DND-41 (cell line): ENCODE measurements at regions not wholly inside any gene's neighbourhood (a gene's known extent, or its start where the extent isn't known, plus 50 kb on each side); places are given as distances from the start of the nearest gene placed in this dataset.

Source experiments
- ATAC-seq: fragments of 200-7000 bp; cut with Tn5 transposase; 3 replicates; pipeline ENCODE4 v1.9.1; 2021; ENCODE audit warnings: low read depth; ENCODE audit not compliant: insufficient read depth
- DNase-seq: peaks from one replicate; pipeline ENCODE4 v3.0.0-alpha.2; 2020
- H2AFZ ChIP-seq: 2 replicates; pipeline ENCODE4 v1.6.0; 2012; ENCODE audit warnings: low read depth, low read length
- H3K27ac ChIP-seq: 2 replicates; pipeline ENCODE4 v1.5.1; 2012; ENCODE audit warnings: low read length, inconsistent platforms
- H3K27me3 ChIP-seq: fragments of 200-600 bp; sonication (generic); 2 replicates; pipeline ENCODE4 v1.6.0; 2012; ENCODE audit warnings: low read length, mild to moderate bottlenecking, inconsistent platforms; ENCODE audit not compliant: insufficient read depth, poor library complexity
- H3K36me3 ChIP-seq: 2 replicates; pipeline ENCODE4 v1.5.1; 2012; ENCODE audit warnings: low read length, inconsistent platforms; ENCODE audit not compliant: insufficient read depth
- H3K4me1 ChIP-seq: 2 replicates; pipeline ENCODE4 v1.5.1; 2012; ENCODE audit warnings: mild to moderate bottlenecking, low read length; ENCODE audit not compliant: insufficient read depth
- H3K4me2 ChIP-seq: 2 replicates; pipeline ENCODE4 v1.6.0; 2012; ENCODE audit warnings: mild to moderate bottlenecking, moderate library complexity, low read length, inconsistent platforms; ENCODE audit not compliant: insufficient read depth
- H3K4me3 ChIP-seq, 2 experiments: fragments of 200-600 bp in 1 of 2; shearing (Covaris generic) in 1 of 2; 2 replicates each; pipeline ENCODE4 v1.5.1; 2012 to 2016; ENCODE audit warnings: inconsistent platforms in 2 of 2, low read length in 2 of 2, mild to moderate bottlenecking in 2 of 2, low read depth in 1 of 2, moderate library complexity in 1 of 2
- H3K79me2 ChIP-seq: 2 replicates; pipeline ENCODE4 v1.6.0; 2012; ENCODE audit warnings: low read length, inconsistent platforms; ENCODE audit not compliant: insufficient read depth
- H3K9ac ChIP-seq: 2 replicates; pipeline ENCODE4 v1.6.0; 2012; ENCODE audit warnings: low read depth, mild to moderate bottlenecking, inconsistent platforms, low read length, moderate library complexity
- H3K9me3 ChIP-seq: 2 replicates; pipeline ENCODE4 v1.5.1; 2012; ENCODE audit warnings: low read length, moderate library complexity, mild to moderate bottlenecking, inconsistent platforms; ENCODE audit not compliant: insufficient read depth, severe bottlenecking
- H4K20me1 ChIP-seq: 2 replicates; pipeline ENCODE4 v1.6.0; 2012; ENCODE audit warnings: low read length; ENCODE audit not compliant: insufficient read depth
- EZH2 ChIP-seq: IDR thresholded peaks from 3 replicates; pipeline ENCODE4 v1.6.1; 2012; ENCODE audit warnings: borderline replicate concordance, low read depth, mild to moderate bottlenecking, moderate library complexity, low read length, inconsistent platforms; ENCODE audit not compliant: severe bottlenecking
- TF ChIP-seq, protein P1 (sequence below): IDR thresholded peaks from 2 replicates; pipeline ENCODE4 v1.5.1; 2012; ENCODE audit warnings: borderline replicate concordance, low read length, moderate library complexity, mild to moderate bottlenecking; ENCODE audit not compliant: poor library complexity, severe bottlenecking; ENCODE audit errors: extremely low read depth

DNA sequence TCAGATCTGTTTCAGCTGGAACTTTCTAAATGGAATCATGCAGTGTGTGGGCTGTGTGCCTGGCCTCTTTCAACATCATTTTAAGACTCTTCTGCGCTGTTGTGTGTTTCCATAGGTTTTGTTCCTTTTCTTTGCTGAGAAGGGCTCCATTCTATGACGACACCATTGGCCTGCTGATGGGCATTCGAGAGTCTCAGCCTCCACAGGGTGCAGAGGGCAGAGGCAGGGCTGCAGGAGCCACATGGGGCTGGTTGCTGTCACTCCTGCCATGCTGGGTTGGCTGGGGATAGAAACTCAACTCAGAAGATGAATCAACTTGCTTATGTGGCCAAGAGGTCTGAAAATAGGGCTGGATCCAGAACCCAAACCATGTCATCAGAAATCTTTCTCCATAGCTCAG is 68.5 kb upstream of the SLCO4A1 start:
- Histone ChIP-seq H3K27ac (no peak overlapping the region), H3K9me3 (no peaks in the 10 kb centered on the region), H3K4me1 (peaks cover 12% of the 10 kb centered on the region), H3K4me2 (no peak overlapping the region), H4K20me1 (peaks cover 6% of the 10 kb centered on the region; the same call in 1 of the 2 replicates), H3K79me2 (no peaks in the 10 kb centered on the region), H3K36me3 (no peaks in the 10 kb centered on the region), H3K27me3 (no peaks in the 10 kb centered on the region), H3K4me3 (no peak overlapping the region), H3K9ac (no peak overlapping the region), H2AFZ (no peak overlapping the region)
- no peak for DNase-seq
- no peak for ATAC-seq
- TF ChIP-seq, protein P1, sequence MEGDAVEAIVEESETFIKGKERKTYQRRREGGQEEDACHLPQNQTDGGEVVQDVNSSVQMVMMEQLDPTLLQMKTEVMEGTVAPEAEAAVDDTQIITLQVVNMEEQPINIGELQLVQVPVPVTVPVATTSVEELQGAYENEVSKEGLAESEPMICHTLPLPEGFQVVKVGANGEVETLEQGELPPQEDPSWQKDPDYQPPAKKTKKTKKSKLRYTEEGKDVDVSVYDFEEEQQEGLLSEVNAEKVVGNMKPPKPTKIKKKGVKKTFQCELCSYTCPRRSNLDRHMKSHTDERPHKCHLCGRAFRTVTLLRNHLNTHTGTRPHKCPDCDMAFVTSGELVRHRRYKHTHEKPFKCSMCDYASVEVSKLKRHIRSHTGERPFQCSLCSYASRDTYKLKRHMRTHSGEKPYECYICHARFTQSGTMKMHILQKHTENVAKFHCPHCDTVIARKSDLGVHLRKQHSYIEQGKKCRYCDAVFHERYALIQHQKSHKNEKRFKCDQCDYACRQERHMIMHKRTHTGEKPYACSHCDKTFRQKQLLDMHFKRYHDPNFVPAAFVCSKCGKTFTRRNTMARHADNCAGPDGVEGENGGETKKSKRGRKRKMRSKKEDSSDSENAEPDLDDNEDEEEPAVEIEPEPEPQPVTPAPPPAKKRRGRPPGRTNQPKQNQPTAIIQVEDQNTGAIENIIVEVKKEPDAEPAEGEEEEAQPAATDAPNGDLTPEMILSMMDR, result no peak
- TF ChIP-seq EZH2, result no peak

- no peak overlapping the region for H3K4me3 ChIP-seq
- no peaks in the 10 kb centered on the region for H3K27me3 ChIP-seq
- no peak overlapping the region for H2AFZ ChIP-seq
- H4K20me1 ChIP-seq, result peaks cover 10% of the 10 kb centered on the region
- H3K27ac ChIP-seq, result no peak overlapping the region
- H3K79me2 ChIP-seq, result no peaks in the 10 kb centered on the region
- no peak for TF ChIP-seq EZH2
- TF ChIP-seq, protein P1, result no peak
- H3K4me2 ChIP-seq, result no peak overlapping the region
- DNase-seq (no peak), ATAC-seq (no peak)
- H3K36me3 ChIP-seq, result no peaks in the 10 kb centered on the region
- H3K4me1 ChIP-seq, result peaks cover 12% of the 10 kb centered on the region
- H3K9me3 ChIP-seq, result no peaks in the 10 kb centered on the region
- H3K9ac ChIP-seq, result no peak overlapping the region
Observed at GRCh38 chr20:62574230-62574993, 67.9 kb upstream of the SLCO4A1 start.

GRCh38 chr20:62575976-62576722 is 66.2 kb upstream of the SLCO4A1 start:
- DNase-seq (no peak), ATAC-seq (no peak)
- Histone ChIP-seq H3K4me3 (no peak overlapping the region), H2AFZ (no peak overlapping the region), H3K9ac (no peak overlapping the region), H3K27me3 (no peaks in the 10 kb centered on the region), H4K20me1 (peaks cover 19% of the 10 kb centered on the region), H3K4me2 (no peak overlapping the region), H3K4me1 (peaks cover 12% of the 10 kb centered on the region), H3K27ac (no peak overlapping the region), H3K9me3 (no peaks in the 10 kb centered on the region), H3K79me2 (no peaks in the 10 kb centered on the region), H3K36me3 (no peaks in the 10 kb centered on the region)
- TF ChIP-seq, protein P1, result no peak
- TF ChIP-seq EZH2, result no peak
